ENCODE measurements at regions not wholly inside any gene's neighbourhood (a gene's known extent, or its start where the extent isn't known, plus 50 kb on each side); places are given as distances from the start of the nearest gene placed in this dataset.

- H3K4me2 ChIP-seq (replicated peaks; ENCODE audit: extremely low read depth, low read length, poor library complexity, severe bottlenecking), result no peak overlapping the region
- no peak overlapping the region for H3K4me3 ChIP-seq (replicated peaks in 1 of 3; ENCODE audit: low read depth in 2 of 3, low read length in 3 of 3)
- TF ChIP-seq CTCF (IDR thresholded peaks at IDR 0.05), result no peak
- H3K4me1 ChIP-seq (ENCODE audit: control insufficient read depth in 1 of 2, insufficient read depth in 2 of 2, low read length in 2 of 2), result no peaks in the 10 kb centered on the region
- H3K27ac ChIP-seq (ENCODE audit: low read depth in 1 of 2, low read length in 2 of 2), result no peak overlapping the region
- no peak for DNase-seq
- H2AFZ ChIP-seq (ENCODE audit: insufficient read depth, low read depth, low read length, poor library complexity, severe bottlenecking), result no peak overlapping the region
- Mint-ChIP-seq H3K9me3 (peaks cover 0 to 3% (median 1%) of the 10 kb centered on the region in 7 donors), H3K4me1 (no peaks in the 10 kb centered on the region), H3K36me3 (no peaks in the 10 kb centered on the region), H3K4me3 (no peak overlapping the region), H3K27ac (no peak overlapping the region), H3K27me3 (ENCODE audit: low read depth in 3 of 3) (peaks cover 0 to 2% (median 0%) of the 10 kb centered on the region in 3 donors)
- H4K20me1 ChIP-seq (ENCODE audit: insufficient read depth, low read length), result no peaks in the 10 kb centered on the region
- H3K27me3 ChIP-seq (ENCODE audit: control insufficient read depth in 2 of 2, insufficient read depth in 2 of 2, low read length in 2 of 2), result no peaks in the 10 kb centered on the region
- intact Hi-C loops (cut with micrococcal nuclease), result no loop called here
- no peaks in the 10 kb centered on the region for H3K79me2 ChIP-seq (ENCODE audit: insufficient read depth, low read length)
- no peaks in the 10 kb centered on the region for H3K36me3 ChIP-seq (replicated peaks in 1 of 2; ENCODE audit: control insufficient read depth in 1 of 2, insufficient read depth in 2 of 2, low read length in 2 of 2)
- WGBS (ENCODE audit: insufficient coverage), result no CpG with 5 or more reads among the region's 2 CpGs
- no peaks in the 10 kb centered on the region for H3K9me3 ChIP-seq (replicated peaks in 1 of 2; ENCODE audit: control insufficient read depth in 1 of 2, insufficient read depth in 1 of 2, low read length in 2 of 2)
- no peak overlapping the region for H3K9ac ChIP-seq (ENCODE audit: insufficient read depth, low read length, poor library complexity, severe bottlenecking)
Observed at GRCh38 chr6:80468398-80468797, 361.9 kb downstream of the BCKDHB start.

GRCh38 chr6:80467408-80467807 lies 360.9 kb downstream of the BCKDHB start:
- no peaks in the 10 kb centered on the region for H4K20me1 ChIP-seq (ENCODE audit: insufficient read depth, low read length)
- no peak overlapping the region for H3K4me3 Mint-ChIP-seq
- H3K36me3 Mint-ChIP-seq, result no peaks in the 10 kb centered on the region
- H3K27me3 Mint-ChIP-seq (ENCODE audit: low read depth in 3 of 3), result peaks cover 0 to 2% (median 0%) of the 10 kb centered on the region in 3 donors
- intact Hi-C loops (cut with micrococcal nuclease), result no loop called here
- H3K27ac ChIP-seq (ENCODE audit: low read depth in 1 of 2, low read length in 2 of 2), result no peak overlapping the region
- H3K4me1 Mint-ChIP-seq, result no peaks in the 10 kb centered on the region
- H3K36me3 ChIP-seq (replicated peaks in 1 of 2; ENCODE audit: control insufficient read depth in 1 of 2, insufficient read depth in 2 of 2, low read length in 2 of 2), result no peaks in the 10 kb centered on the region
- no peaks in the 10 kb centered on the region for H3K27me3 ChIP-seq (ENCODE audit: control insufficient read depth in 2 of 2, insufficient read depth in 2 of 2, low read length in 2 of 2)
- H3K4me1 ChIP-seq (ENCODE audit: control insufficient read depth in 1 of 2, insufficient read depth in 2 of 2, low read length in 2 of 2), result no peaks in the 10 kb centered on the region
- H3K9me3 Mint-ChIP-seq, result peaks cover 0 to 3% (median 2%) of the 10 kb centered on the region in 7 donors
- no peak overlapping the region for H3K27ac Mint-ChIP-seq
- no peak overlapping the region for H3K4me2 ChIP-seq (replicated peaks; ENCODE audit: extremely low read depth, low read length, poor library complexity, severe bottlenecking)
- no peak overlapping the region for H3K4me3 ChIP-seq (replicated peaks in 1 of 3; ENCODE audit: low read depth in 2 of 3, low read length in 3 of 3)
- no peaks in the 10 kb centered on the region for H3K79me2 ChIP-seq (ENCODE audit: insufficient read depth, low read length)
- H3K9ac ChIP-seq (ENCODE audit: insufficient read depth, low read length, poor library complexity, severe bottlenecking), result no peak overlapping the region
- no peaks in the 10 kb centered on the region for H3K9me3 ChIP-seq (replicated peaks in 1 of 2; ENCODE audit: control insufficient read depth in 1 of 2, insufficient read depth in 1 of 2, low read length in 2 of 2)
- no peak for TF ChIP-seq CTCF (IDR thresholded peaks at IDR 0.05)
- 100% methylated on average over 1 of the region's 2 CpGs for WGBS (ENCODE audit: insufficient coverage)
- H2AFZ ChIP-seq (ENCODE audit: insufficient read depth, low read depth, low read length, poor library complexity, severe bottlenecking), result no peak overlapping the region
- DNase-seq, result no peak

All from CD14-positive monocyte (primary cell).